GM18873 (cell line): ENCODE measurements at regions not wholly inside any gene's neighbourhood (a gene's known extent, or its start where the extent isn't known, plus 50 kb on each side); places are given as distances from the start of the nearest gene placed in this dataset.
"Not testable (repeated sequence)": the region's sequence is repeated elsewhere in the genome, so short reads cannot be mapped to it uniquely, and the experiment has no call there.

Experiments
- ATAC-seq: cut with Tn5 transposase; IDR thresholded peaks from one replicate; pipeline ENCODE4 v1.9.1; 2021; ENCODE audit warnings: mild to moderate bottlenecking, moderate library complexity, moderate number of reproducible peaks; ENCODE audit not compliant: unreplicated experiment, low FRiP score

DNA sequence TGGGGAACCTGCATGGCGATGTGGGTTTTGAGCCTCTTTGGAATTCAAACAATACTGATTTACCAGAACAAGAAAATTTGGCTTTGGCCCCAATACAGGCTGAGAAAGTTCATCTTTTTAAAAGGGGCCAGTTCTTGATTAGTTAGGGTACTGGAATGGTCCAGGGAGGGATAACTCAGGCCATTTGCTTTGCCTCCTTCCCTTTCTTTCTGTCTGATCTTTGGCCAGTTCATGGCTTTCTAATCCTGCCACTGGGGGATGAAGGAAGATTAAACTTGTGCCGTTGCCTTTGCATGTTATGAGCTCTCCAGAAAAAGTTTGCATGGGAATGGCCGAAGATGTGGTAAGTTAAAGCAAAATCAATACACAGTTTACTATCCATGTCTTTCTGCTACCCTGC, 78.4 kb downstream of the ADAMTS15 start:
- ATAC-seq: no peak

DNA sequence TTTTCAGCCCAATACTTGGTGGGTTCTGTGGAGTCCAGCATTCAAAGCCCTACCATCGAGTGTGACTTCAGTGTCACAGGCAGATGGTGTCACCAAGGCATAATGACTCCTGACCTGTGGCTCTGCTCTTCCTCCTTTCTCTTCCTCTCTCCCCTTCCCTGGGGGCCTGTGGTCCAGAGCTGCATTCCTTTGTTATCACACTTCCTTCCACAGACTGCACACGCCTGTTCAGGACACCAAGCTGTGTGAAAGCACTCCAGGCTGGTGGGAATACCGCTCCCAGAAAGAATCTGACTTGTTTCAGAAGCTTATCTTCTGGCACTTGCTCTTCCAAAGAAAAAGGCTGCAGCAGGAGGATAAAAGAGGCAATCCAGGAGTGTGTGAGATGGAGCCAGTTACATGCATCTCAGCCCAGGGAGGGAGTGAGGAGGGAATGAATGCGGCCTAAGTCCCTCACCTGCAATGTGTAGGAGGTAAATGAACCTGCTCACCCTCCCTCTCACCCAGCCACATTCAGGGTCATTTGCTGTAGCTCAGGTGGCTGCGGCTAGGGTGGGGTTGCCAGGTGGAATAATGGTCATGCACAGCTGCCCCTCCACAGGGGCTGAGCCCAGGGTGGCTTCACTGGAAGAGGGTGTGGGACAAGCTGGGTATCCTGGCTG, 79.3 kb downstream of the ADAMTS15 start:
- ATAC-seq: no peak

DNA sequence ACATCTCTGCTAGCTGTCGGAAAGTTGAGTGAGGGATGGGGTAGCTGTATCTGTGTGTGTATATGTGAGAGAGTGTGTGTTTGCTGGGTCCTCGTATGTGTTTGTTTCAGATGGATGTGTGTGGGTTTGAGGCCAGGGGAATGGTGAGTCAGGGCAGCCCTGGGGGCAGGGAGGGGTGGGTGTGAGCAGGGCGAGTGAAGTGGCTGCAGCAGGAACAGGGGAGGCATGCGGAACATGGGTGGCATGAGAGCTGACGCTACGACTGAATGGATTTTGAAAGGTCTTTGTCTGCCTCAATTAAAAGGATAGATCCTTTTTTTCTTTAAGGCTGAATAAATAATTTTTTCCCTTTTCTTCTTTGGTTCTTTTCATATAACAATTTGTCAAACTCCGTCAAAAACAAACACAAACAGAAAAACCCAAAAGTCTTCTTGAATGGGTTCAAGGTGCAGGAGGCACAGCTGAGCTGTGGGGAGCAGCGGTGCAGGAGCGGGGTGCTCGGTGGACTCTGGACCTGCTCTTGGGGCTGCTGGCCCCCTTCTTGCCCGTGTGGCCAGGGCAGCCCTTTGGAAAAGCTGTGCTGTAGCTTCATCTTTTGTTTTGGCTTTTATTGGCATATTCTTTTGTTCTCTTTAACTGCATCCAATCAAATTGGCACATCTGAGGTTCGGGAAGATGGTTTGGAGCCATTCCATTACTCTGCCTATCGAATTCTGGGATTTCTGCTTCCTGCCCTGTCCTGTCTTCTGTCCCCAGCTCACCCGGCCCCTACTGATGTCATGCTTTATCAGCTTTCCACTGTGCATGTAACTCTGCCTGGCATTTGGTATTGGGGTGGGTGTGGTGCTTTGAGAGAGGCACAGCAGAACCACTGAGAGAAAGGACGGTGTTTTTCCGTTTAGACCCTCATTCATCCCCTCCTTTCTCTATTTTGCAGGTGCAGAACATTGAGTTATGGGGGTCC, 80.1 kb downstream of the ADAMTS15 start:
- ATAC-seq: no peak

DNA sequence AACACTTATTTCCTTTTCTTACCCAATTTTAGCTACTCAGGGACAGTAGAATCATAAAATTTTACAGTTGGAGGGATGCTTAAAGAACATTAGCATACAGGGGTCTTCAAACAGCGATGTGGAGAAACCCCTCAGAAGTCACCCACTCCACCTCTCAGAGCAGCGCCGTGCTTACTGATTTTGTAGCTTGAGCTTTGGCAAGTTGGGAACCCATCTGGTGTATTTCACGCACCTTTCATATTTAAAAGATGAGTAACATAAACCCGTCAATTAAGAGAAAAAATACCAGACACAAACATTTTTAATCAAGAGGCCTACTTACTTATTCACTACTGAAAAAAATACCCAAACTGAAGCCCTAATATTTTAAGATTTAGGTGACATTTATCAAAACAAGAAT, 80.9 kb downstream of the ADAMTS15 start:
- no peak for ATAC-seq

DNA sequence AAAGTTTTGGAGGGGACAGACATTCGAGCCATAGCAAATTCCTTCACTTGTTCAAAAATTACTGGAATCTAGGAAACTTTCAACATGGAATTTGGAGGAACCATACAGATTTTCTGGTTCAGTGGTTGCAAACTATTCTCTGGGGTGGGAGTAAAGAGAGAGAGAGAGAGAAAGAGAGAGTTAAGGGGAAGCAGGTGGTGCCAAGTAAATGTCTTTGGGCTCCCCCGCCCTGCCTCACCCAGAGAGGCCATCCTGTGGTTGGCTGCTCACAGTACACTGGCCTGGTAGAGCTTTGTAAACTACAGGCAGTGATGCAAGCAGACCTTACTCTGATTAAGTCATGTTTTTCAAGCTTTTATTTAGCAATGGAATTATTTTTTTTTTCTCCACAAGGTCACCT, 82.6 kb downstream of the ADAMTS15 start:
- ATAC-seq: no peak

DNA sequence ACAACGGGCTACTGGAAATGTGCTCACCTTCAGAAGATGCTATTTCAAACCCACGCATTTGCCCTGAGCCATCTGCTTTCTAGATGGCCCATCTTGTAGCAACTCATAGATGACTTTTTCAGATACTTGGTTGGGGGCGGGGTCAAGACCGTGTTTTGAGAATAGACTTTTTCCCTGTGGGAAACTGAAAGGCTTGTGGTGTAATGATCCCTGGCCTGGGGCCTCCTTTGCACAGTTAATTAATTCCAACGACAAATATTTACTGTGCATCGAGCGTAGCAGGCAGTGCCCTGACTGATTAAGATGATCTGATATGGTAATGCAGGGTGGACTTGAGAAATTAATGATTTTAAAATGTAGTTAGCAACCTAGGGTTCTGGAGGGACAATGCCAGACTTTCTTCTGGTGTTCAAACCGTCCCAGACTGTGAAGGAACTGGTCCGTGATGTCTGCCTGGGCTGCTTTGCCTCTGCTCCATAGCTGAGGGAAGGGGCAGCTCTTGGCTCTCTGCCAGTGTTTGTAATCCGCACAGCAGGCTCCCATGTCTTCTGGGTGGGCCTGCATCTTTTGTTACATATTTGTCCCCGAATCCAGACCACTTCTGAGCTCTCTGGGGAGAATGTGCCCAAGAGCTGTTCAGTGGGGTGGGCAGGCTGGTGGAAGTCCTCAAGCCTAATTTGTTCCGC, 84.8 kb downstream of the ADAMTS15 start:
- ATAC-seq: no peak

DNA sequence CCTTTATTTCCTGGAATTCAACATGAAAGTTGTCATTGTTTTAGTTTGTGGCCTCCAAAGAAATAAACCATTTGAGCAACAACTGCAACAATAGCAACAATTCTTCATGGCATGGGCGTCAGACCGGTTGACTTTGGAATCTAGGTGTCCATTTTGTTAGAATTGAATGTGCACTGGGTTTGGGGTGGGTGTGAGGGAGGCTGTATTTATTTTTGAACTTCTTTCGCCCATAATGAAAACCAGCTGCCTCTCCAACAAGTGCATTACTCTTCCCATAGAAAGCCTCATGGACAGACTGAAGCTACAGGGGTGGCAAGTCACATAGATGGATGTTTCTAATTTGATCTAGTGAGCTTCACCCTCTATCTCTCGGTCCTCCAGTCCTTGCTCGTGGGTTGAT, 85.4 kb downstream of the ADAMTS15 start:
- no peak for ATAC-seq

DNA sequence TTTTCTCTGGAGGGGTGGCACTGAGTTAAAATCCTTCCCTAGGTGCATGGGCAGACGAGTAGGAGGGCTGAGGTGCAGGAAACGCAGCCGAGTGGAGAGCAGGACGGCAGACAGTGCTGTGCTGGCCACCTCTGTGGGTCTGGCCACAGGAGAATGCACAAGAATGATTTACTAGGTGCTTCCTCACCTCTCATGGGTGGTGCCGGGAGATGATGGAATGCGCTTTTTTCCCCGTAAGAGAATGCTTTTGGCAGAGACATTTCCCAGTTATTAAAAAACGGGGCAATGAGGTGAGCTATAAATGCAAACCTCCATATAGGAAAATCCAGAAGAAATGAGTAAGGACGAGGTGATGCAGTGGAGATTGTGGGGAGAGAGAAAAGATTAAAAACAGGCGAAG, 86.1 kb downstream of the ADAMTS15 start:
- no peak for ATAC-seq

DNA sequence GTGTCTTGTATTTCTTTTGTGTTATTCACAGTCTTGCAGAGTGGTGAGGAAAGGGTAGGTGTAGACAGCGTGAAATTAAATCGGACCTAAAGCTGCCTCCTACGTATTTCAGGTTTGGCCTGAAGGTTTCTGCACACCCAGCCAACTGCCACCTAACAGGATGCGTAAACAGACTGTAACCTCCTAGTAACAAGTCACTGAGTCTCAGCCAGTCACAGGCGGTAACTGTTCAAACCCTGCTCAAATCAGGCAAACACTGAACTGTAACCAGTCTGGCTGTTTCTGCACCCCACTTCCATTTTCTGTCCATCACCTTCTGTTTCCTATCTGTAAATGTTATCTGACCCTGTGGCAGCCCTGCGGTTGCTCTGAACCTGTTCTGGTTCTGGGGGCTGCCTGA, 87.1 kb downstream of the ADAMTS15 start:
- no peak for ATAC-seq

DNA sequence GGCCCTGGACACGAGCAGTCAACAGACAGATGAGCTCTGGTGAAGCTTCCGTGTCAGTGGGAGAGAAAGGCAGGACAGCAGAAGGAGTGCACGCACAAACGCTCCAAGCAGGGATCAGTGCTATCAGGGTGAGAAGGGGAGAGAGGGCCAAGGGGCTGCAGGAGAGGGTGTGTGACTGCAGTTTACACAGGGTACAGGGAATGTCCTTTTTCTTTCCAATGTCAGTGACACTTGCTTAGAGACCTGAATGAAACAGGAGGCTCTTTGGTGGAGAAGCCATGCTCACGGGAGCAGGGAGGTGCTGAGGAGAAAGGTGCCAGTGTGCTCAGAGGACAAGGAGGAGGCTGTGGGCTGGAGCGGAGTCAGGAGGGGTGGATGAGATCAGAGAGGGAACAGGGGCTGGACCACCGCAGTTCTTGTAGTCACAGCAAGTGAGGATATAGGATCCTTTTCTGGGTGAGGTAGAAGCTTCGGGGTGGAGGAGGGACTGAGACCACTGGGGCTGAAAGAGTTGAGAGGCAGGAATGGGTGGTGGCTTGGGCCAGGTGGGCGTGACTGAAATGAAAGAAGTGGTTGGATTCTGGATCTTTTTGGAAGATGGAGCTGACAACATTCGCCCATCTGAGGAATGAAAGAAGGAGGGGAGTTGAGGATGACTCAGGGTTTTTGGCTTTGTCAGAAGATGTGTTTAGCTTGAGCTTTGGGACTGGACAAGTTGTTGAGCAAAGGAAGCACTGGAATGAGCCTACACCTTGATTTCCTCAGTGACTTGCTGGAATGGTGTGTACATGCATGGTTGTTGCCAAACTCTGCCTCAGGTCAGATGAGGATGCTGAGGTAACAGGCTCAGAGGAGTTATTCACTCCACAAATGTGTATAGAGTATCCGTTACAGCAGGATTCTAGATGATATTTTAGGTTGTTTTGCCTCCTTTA, 87.9 kb downstream of the ADAMTS15 start:
- ATAC-seq: no peak

DNA sequence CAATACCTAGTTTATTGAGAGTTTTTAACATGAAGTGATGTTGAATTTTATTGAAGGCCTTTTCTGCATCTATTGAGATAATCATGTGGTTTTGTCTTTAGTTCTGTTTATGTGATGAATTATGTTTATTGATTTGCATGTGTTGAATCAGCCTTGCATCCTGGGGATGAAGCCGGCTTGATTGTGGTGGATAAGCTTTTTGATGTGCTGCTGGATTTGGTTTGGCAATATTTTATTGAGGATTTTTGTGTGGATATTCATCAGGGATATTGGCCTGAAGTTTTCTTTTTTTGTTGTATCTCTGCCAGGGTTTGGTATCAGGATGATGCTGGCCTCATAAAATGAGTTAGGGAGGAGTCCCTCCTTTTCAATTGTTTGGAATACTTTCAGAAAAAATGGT, 91.2 kb downstream of the ADAMTS15 start:
- ATAC-seq: not testable (repeated sequence)

DNA sequence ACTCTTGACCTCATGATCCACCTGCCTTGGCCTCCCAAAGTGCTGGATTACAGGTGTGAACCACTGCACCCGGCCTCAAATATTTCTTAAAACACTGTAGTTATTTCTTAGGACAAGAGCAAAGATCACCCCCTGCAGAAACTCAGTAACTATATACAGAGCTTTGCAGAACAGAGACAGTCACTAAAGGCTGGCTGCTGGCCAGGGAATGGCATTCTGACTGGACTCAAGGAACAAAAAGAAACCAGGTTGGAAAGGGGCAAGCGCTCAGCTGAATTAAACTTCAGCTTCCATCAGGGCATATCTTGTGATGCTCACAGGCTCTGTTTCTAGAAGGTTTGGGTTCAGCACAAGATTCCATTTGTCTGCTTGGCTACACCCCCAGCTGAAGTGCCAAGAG, 95.8 kb downstream of the ADAMTS15 start:
- ATAC-seq: no peak

DNA sequence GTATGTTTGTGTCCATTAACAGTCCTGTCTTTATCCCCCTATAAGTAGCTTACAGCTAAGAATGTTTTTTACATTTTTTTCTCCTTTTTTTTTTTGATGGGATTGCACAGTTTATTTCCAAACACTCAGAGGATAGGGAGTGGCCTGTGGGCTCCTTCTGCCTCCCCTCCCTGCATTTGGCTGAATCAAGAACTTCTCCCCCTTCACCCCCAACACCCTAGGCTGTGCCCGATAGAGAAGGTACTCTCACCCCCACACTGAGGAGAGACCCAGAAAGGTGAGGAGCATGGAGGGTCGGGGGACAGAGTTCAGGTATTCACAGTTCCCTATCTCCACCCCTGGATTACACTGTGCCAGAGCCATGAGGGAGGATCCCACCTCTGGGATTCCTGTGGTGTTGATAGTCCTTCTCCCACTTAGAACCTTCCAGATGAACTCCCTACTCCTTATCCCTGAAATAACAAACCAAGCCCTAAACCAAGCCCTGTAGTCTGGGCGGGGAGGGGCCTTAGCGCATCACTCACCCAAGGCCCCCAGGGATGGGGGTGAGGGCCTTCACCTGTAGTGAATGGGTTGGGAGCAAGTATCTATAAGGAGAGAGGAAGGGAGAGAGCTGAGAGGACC, 97.1 kb downstream of the ADAMTS15 start:
- ATAC-seq: no peak

DNA sequence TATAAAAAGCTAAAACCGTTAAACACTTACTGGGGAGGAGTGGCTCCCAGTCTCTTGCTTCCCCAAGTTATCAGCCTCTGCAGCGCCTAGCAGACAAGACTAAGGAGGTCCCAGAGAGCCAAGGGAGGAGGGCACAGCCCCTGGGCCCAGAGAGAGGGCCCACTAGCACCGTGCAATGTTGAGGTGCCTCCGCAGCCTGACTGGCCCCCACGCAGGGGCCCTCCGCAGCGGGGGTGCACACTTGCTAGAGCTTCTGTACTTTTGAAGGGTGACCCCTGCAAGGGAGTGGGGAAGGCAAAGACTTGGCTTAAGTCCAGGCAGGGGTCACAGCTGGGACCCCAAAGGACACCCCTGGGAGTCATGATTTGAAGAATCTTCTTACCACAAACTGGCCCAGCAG, 98.0 kb downstream of the ADAMTS15 start:
- ATAC-seq: no peak

DNA sequence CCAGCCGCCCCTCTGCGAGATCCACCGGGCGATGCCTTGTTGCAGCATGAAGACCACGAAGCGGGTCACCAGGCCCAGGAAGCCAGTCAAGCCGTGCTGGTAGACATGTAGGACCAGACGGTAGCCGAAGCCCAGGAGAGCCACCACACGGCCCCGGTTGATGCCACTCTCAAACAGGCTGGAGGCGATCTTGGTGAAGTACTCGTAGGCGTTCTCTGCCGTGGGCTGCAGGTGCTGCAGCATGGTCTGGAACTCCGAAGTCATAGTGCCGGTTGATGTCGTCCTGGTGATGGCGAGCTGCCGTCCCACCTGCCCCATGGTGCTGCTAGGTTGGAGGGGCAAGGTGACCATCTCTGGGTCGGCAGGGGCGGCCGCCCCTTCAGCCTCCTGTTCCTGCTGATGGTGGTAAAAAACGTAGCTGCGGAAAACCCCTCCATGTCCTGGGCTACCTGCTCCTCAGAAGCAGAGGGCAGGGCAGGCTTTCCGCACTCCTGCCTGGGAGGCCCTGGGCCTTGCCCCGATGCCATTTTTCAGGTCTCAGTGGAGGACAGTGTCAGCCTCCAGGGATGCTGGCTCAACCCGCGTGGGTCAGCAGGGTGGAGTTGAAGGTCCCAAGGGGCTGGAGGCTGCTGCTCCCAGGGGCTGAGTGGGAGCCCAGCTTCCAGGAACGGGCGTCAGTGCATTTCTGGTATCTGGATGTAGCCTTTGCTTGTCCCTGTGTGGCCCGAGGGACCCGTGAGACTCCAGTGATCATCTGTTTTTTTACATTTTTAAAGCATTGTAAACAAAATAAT, 98.7 kb downstream of the ADAMTS15 start:
- ATAC-seq: no peak

DNA sequence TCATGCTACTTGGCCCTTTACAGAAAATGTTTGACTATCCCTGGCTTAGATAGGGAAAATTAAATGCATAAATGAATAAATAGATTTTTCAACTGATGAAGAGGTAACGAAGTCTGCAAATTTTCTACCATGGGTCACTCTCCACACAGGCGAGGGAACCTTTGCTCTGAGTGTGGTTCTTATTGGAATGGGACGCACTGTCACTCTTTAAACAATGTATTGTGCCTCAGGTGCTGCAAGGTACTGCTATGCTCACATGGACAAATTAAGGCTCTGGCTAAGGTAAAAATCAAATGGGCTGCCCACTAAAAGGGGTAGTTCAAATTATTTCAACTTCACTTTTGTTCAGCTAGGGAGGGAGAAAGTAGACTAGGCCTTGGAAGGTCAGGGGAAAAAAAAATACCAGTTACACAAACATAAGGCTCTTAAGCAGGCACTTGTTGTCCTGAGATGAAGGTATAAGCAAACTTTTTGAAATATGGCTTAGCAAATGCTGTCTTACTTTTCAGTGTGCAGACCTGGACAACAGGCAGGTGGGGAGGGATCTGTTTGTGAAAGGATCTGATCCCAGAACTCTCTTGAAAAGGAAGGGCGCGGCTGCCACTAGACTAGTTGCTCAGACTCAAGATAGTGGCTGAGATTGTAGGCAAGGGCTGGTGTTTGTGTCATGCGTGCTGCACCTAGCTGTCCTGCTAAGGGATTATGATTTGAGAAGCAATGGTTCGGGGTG, 99.5 kb downstream of the ADAMTS15 start:
- ATAC-seq: no peak

DNA sequence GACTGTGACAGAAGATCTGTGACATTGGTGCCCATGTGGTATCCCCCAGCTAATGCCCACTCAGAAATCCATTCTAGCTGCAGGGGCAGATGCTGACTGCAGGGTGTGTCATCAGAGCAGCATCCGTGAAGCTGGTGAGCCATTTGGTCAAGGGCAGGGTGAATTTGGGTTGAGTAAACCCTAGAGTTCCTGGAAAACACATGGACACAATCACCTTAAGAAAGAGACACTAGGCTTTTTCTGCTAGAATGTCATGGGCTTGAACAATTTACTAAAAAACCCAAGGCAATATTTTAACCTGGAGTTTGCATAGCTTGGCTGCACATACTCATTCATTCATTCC, 100.0 kb downstream of the ADAMTS15 start:
- ATAC-seq: no peak

DNA sequence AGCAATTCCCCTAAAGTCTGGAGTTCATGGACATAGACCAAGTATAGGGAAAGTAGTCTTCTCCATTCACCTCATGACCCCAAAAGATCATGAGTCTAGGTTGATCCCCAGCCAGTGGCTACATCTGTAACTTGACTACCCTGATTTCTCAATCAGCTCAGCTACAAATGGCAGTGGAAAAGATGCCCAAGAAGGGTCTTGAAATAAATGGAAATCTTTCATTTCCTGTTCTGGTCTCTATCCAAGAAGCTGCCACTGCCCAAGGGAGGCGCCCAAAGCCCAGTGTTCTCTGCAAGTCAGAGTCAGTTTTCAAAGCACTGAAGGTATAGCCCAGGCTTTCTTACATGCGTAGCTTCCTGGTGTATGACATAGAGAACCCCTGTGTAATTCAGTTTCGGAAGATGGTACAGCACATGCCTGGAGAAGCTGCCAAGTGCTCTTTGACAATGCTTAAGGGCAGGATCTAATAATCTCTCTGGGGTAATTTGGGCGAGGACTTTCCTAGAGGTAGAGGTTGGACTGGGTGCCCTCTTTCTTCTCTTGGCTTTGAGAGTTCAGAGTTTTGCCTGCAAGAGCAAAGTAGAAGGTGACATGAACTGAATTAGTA, 101.1 kb downstream of the ADAMTS15 start:
- no peak for ATAC-seq
